Epithelial cell of proximal tubule (primary cell): ENCODE measurements at regions not wholly inside any gene's neighbourhood (a gene's known extent, or its start where the extent isn't known, plus 50 kb on each side); places are given as distances from the start of the nearest gene placed in this dataset.

Experiments
- DNase-seq: peaks from one replicate; pipeline ENCODE4 v3.0.0-alpha.2; 2011; ENCODE audit warnings: low read depth
- H3K4me3 ChIP-seq: 2 replicates; pipeline ENCODE4 v1.5.1; 2011; ENCODE audit warnings: low read depth, mild to moderate bottlenecking, low read length
- CTCF ChIP-seq: conservative IDR thresholded peaks from 2 replicates; pipeline ENCODE4 v1.5.1; 2012; ENCODE audit warnings: low read depth, mild to moderate bottlenecking, low read length

DNA sequence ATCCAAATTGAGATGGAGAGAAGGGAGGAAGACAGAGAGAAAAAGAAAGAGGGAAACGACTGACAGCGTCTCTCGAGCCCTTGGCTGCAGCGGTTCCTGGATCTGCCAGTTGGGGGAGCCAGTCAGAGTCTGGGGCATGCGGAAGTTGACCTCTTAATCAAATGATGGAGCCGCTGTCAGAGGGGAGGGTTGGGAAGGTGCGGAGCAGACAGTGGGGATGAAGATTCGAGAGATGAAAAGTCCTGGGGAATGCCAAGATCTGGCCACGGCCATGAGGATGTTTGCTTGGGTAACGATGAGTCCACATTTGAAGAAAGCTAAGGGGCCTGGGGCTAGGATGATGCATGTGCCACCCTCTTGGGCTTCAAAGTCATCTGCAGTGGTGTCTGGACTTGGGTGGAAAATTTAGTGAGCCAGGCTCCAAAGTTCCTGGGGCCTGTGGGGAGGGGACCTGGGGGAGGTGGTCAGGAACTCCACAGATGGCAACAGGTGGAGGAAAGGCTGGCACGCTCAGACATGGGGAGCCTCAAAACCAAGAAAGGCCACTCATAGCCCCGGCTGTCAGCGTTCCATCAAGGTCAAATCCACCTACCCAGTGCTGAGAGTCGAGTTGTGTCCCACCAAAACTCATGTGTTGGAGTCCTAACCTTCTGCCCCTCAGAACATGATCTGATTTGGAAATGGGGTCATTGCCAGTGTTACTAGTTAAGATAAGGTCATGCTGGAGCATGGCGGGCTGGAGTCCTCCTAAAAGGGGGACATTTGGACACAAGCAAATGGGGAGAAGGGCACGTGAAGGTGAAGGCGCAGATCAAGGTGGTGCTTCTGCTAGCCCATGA, 200.1 kb downstream of the NDUFA10 start:
- TF ChIP-seq CTCF: no peak
- H3K4me3 ChIP-seq: no peak overlapping the region
- DNase-seq: no peak

DNA sequence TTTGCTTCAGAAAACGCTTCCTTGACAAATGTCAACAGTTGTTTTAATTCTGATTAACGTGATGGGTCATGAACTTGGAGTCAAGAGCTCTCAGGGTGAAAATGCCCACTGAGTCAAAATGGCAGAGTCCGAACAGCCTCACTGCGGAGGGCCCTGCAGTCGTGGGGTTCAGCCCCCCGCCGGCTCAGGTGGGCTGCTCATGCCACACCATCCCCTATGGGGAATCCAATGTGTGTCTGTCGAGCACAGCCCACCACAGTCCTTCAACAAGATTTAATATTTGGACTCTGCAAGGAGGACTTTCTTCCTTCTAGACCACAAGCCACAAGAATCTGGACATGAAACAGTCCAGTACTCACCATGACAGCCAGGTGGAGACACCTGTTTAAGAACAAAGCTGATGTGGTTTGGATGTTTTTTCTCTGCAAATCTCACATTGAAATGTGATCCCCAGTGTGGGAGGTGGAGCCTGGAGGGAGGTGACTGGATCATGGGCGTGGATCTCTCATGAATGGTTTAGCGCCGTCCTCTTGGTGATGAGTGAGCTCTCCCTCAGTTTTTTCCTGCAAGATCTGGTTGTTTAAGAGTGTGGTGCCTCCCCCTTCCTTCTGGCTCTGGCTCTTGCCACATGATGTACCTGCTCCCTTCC, 201.0 kb downstream of the NDUFA10 start:
- DNase-seq: no peak
- no peak overlapping the region for H3K4me3 ChIP-seq
- peak; percentile 19 for TF ChIP-seq CTCF

DNA sequence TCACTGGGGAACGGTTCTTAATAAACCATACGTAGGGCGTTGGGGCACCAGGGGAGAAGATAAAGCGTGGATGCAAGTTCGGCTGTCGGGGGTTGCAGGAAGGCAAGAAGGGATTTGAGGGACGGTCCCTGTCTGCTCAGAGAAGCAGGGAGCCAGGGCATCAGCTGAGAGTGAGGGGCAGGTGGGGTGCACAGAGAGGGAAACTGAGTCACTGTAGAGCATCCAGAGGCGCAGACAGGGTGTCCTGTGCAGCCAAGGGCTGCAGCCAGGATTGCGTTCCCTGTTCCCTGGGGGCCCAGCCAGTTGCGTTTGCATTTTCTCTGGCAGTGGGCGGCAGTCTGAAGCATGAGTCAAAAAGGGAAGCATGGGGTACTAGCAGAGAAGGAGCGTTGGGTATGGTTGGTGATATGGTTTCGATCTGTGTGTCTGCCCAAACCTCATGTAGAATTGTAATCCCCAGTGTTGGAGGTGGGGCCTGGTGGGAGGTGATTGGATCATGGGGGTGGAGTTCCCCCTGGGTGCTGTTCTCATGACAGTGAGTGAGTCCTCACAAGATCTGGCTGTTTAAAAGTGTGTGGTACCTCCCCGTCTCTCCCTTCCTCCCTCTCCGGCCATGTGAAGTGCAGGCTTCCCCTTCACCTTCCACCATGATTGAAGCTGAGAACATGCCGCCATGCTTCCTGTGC, 202.9 kb downstream of the NDUFA10 start:
- no peak for DNase-seq
- TF ChIP-seq CTCF: no peak
- H3K4me3 ChIP-seq: no peak overlapping the region

DNA sequence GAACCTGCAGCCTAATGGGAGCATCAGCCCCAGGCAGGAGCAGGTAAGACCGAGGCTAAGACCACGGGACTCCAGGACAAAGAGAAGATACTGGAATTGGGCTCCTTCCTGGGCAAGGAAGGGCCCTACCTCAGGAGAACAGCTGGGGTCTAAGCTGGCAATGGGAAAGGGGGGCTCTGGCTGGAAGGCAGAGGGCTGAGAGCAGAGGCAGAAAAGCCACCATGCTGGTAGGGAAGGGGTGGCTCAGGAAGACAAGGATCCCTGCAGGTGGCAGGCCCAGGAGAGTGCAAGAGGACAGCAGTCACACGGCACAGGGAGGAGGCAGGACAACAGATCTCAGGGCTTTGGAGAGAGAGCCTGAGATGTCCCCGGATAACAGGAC, 203.5 kb downstream of the NDUFA10 start:
- no peak for DNase-seq
- no peak for TF ChIP-seq CTCF
- H3K4me3 ChIP-seq: no peak overlapping the region

DNA sequence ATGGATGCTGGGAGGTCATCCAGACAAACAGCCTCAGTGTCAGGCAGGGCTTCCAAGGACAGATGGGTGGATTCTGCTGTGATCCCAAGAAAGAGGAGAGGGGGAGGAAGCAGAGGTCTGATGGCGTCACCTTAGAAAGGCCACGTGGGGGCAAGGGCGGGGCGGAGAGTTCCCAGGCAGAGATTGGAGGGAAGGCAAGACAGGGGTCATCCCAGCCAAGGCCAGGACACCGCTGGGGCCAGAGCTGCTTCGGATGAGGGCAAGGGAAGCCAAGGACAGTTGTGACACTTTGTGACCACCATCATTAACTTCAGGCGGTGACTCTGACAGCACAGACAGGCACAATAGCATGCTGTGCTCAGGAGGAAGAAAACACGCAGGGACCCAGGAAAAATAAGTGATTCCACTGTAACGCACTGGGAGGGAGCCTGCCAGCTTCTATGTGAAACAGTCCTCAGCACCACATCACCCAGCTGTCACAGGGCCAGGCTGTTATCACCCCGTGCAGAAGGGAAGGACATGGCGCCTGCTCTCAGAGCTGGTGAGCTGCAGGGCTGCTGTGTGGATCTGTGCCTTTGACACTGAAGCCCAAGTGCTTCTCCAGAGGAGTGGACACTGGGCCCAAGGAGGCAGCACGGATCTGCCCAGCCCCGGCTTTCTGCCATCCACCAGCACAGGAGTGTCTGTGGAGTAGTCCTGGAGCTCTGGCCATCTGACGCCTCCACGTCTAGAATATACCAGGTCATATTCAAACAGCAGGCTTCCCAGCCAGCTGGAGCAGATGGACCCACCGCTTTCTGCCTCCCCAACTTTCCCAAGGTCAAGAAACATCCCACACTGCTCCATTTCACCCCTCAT, 204.1 kb downstream of the NDUFA10 start:
- no peak overlapping the region for H3K4me3 ChIP-seq
- no peak for TF ChIP-seq CTCF
- no peak for DNase-seq

- TF ChIP-seq CTCF: no peak
- H3K4me3 ChIP-seq: no peak overlapping the region
- no peak for DNase-seq
Observed at GRCh38 chr2:239819974-239820555, 205.1 kb downstream of the NDUFA10 start.
